ENCODE measurements at regions not wholly inside any gene's neighbourhood (a gene's known extent, or its start where the extent isn't known, plus 50 kb on each side); places are given as distances from the start of the nearest gene placed in this dataset.
"Not testable (repeated sequence)": the region's sequence is repeated elsewhere in the genome, so short reads cannot be mapped to it uniquely, and the experiment has no call there.

DNA sequence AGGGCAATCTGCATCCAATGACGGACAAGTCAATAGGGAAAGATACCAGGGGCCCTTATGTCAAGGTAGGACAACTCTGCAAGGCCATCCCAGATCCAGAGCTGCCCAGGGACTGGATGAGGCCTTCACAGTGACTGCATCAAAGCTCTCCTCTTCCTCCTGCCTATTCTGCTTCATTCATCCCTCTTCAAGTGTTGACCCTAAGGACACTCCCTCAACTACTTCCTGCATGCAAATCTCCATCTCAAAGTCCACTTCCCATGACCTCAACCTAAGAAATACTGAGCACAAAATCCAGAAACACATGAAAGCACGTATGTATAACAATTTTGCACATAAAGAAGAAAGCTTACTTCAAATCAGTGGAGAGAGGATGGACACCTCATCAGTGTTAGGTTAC lies 182.3 kb downstream of the AVL9 start:
- TF ChIP-seq, protein P1, sequence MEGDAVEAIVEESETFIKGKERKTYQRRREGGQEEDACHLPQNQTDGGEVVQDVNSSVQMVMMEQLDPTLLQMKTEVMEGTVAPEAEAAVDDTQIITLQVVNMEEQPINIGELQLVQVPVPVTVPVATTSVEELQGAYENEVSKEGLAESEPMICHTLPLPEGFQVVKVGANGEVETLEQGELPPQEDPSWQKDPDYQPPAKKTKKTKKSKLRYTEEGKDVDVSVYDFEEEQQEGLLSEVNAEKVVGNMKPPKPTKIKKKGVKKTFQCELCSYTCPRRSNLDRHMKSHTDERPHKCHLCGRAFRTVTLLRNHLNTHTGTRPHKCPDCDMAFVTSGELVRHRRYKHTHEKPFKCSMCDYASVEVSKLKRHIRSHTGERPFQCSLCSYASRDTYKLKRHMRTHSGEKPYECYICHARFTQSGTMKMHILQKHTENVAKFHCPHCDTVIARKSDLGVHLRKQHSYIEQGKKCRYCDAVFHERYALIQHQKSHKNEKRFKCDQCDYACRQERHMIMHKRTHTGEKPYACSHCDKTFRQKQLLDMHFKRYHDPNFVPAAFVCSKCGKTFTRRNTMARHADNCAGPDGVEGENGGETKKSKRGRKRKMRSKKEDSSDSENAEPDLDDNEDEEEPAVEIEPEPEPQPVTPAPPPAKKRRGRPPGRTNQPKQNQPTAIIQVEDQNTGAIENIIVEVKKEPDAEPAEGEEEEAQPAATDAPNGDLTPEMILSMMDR (IDR thresholded peaks at IDR 0.05; ENCODE audit: low read length, missing control alignments): no peak
- DNase-seq (ENCODE audit: low read depth): no peak
- no peak overlapping the region for H3K4me3 ChIP-seq (replicated peaks; ENCODE audit: low read depth, low read length)

DNA sequence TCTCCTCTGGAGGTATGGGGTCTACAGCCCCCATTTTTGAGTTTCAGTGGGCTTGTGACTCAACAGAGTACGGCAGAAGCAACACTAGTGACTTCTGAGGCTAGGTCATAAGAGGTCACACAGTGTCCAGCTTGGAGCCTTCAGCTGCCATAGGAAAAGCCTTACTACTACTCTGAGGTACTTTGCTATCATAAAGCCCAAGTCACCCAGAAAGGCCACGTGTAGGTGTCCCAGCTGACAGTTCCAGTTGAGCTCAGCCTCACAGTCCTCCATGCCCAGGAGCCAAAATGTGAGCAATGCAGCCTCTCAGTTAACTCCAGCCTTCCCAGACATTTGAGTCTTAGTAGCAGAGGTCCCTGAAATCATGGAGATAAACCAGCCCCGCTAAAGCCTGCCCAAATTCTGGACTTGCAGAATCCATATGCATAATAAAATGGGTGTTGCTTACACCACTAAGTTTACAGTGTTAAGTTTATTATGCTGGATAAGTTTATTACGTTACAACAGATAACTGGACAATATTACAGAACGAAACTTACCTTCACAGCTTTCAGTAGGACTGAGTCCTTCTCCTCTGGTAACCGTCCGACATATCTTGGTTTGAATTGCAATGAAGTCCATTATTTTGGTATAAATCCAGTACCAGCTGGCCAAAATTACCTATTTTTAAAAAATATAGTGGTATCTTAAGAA lies 181.1 kb downstream of the AVL9 start:
- no peak overlapping the region for H3K4me3 ChIP-seq (replicated peaks; ENCODE audit: low read depth, low read length)
- TF ChIP-seq, protein P1 (IDR thresholded peaks at IDR 0.05; ENCODE audit: low read length, missing control alignments): no peak
- no peak for DNase-seq (ENCODE audit: low read depth)

DNA sequence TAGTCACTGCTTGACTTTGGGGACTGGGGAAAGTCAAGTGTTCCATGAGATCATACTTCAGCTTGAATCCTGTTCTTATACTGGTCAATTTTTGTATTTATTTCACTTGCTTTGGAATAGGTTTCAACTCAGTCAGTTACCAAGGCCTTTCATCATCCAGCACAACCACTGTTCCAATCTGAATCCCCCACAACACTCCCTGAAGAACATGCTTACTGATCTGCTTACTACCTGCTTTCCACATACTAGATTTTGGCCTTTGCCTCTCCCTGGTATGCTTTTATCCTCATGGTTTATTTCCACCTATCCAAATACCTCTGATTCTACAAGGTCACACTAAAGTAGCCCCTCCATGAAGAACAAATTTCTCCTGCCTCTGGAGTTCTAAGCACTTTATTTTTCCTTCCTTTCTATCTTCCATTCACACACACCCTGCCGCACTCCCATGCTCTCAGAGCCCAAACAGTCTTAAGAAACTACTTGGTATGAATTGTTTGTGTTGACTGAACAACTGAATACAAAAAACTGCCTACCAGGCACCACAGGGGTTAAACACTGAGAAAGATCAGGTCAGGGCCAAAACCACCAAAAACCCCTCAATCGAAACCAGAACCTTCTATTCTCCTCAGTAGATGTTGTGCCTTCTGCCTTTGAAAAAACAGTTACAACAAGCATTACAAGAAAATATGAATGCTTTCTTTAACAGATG lies 178.1 kb downstream of the AVL9 start:
- H3K4me3 ChIP-seq (replicated peaks; ENCODE audit: low read depth, low read length): no peak overlapping the region
- DNase-seq (ENCODE audit: low read depth): no peak
- TF ChIP-seq, protein P1 (IDR thresholded peaks at IDR 0.05; ENCODE audit: low read length, missing control alignments): no peak

DNA sequence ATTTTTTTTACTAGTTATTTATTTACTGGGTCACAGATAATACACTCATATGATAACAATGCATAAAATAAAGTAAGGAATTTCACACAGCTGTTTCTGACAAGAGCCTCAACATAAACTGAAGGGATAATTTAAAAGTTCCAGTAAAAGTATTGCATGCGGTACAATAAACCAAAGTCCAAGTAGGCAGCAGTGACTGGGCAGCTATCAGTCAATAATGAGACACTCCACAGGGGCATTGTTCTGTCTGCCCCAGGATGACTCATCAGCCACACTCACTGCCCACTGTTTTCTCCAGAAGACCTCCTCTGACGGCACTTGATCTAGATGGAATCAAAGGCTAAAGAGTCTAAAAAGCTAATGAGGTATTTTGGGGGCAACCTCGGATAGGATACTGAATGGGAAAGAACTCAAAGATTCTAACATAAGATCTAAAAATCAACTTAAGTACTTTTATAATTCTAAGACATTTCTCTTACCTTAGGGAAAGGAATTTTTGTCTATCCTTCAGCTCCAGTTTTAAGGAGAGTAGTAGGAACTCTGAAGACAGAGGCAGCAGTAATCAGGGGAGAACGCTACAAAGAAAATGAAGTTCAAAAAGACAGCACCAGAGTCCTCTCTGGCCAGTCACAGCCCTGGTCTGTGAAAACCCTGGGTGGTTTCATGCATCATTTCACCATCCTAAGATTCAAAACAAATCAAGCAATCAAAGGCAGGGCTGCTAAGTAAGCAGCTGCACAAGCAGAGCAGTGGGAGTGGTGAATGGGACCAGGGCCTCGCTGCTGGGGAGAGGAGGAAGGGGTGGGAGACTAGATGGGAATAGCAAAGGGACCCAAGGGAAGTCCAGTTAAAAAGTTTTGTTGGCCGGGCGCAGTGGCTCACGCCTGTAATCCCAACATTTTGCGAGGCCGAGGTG lies 175.1 kb downstream of the AVL9 start:
- TF ChIP-seq, protein P1 (IDR thresholded peaks at IDR 0.05; ENCODE audit: low read length, missing control alignments): no peak
- H3K4me3 ChIP-seq (replicated peaks; ENCODE audit: low read depth, low read length): no peak overlapping the region
- peak; percentile 52 for DNase-seq (ENCODE audit: low read depth)

DNA sequence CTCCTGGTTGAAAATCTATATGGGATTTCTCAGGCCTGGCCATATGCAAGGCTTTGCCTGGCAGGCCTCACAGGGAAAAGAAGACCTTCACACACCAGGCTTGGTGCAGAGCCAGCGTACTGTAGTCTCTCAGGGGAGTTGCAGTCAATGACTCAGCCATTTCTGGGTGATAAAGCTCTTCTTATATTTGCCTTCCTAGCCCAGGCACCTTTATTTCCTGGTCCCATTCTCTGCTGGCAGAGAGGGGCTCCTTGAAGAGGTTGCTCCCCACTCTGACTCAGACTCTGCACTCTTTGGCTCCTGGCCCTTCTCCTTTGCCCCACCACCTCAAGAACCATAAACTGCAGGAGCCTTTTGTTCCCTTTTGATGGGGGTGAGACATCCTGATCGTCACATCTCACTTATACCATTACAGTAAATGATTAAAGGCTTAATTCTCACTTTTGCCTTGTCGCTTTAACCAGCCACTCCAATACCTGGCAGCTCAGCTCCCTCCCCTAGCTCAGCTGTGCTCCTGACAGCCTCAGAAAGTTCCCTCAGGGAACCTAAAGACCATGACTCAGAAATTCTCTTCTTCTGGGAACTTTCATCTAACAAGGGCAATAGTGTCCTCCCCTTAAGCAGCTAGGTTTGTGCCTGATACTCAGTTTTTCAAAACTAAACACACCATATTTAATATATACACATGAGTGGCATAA lies 174.0 kb downstream of the AVL9 start:
- H3K4me3 ChIP-seq (replicated peaks; ENCODE audit: low read depth, low read length): not testable (repeated sequence)
- DNase-seq (ENCODE audit: low read depth): peak; percentile 90

DNA sequence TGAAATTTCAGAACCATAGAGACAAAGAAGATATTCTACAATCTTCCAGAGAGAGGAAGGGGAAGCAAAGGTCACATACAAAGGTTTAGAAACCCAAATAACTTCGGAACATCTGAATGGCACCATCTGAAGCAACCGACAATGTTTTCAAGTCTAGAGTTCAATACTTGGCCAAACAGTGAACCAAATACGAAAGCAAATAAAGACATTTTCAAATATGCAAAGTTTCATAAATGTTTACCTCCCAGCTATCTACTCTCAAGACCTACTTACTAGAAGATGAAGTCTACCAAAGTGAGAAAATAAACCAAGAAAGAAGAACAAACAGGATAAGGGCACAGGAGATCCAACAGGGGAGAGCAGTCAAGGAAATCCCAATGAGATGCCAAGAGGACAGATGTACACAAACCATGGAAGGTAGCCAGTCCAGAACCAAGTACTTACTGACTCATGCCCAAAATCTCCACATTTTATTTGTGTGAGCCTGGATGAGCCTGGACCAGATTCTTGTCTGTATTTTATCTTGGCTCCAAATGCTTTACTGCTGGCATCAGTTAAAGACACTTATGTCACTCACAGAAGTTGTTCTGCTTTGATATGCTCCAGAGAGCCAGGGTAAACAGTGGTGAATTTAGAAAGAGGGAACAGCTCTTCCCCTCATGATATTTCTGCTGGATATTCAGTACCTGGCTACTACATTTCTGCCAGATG lies 173.3 kb downstream of the AVL9 start:
- not testable (repeated sequence) for H3K4me3 ChIP-seq (replicated peaks; ENCODE audit: low read depth, low read length)
- peak; percentile 41 for DNase-seq (ENCODE audit: low read depth)

DNA sequence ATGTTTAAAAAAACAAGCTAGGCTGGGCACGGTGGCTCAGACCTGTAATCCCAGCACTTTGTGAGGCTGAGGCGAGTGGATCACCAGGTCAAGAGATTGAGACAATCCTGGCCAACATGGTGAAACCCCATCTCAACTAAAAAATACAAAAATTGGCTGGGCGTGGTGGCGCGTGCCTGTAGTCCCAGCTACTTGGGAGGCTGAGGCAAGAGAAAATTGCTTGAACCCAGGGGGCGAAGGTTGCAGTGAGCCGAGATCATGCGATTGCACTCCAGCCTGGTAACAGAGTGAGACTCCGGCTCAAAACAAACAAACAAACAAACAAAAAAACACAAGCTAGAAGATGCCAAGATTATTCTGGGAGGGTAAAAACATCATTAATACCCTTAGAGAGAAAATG lies 172.3 kb downstream of the AVL9 start:
- DNase-seq (ENCODE audit: low read depth); H3K4me3 ChIP-seq (replicated peaks; ENCODE audit: low read depth, low read length): not testable (repeated sequence)

DNA sequence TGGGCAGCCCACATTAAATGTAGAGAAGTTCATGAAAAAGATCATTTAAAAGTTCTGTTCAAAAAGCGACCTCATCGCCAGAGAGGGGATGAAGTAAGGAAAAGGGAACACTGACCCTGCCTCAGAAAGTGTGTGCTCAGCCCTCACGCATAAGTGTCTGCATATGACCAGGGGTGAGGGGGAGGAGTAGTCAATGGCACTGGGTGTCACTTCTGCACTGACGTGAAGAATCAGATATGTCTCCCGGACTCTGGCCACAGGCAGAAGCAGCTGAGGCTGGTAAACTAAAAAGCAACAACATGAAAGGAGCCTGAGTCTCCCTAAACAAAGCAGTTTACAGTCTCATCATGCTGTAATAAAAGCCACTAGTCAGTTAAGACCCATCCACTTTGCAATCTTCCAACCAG lies 168.5 kb downstream of the AVL9 start:
- not testable (repeated sequence) for H3K4me3 ChIP-seq (replicated peaks; ENCODE audit: low read depth, low read length); DNase-seq (ENCODE audit: low read depth)

DNA sequence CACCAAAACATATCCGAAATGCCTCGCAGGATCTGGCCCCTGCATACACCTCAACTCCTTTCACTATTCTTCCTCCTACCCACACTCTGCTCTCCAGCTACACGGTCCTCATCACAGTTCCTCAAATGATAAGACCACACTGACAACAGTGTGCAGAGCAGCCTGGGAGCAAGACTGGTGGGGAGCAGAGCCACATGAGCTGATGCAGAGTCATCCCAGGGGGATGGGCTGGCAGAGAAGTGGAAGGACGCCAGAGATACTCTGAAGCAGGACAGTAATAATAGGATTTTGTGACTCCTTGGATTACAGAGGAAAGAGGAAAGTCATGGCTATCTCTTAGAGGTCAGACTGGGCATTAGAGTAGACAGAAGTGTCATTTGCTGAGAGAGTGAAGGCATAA lies 167.2 kb downstream of the AVL9 start:
- not testable (repeated sequence) for DNase-seq (ENCODE audit: low read depth); H3K4me3 ChIP-seq (replicated peaks; ENCODE audit: low read depth, low read length)
